NCI-H748 (cell line): ENCODE measurements at regions not wholly inside any gene's neighbourhood (a gene's known extent, or its start where the extent isn't known, plus 50 kb on each side); places are given as distances from the start of the nearest gene placed in this dataset.
"Not testable (repeated sequence)": the region's sequence is repeated elsewhere in the genome, so short reads cannot be mapped to it uniquely, and the experiment has no call there.

Experiments used
- DNase-seq: peaks from one replicate; lab custom pipeline; 2025; ENCODE audit not compliant: unreplicated experiment; lab: John Stamatoyannopoulos, UW

- peak; percentile 78 for DNase-seq
Observed at GRCh38 chr10:42690449-42691360, 52.3 kb upstream of the ZNF33B start.

- DNase-seq = peak; percentile 96
Observed at GRCh38 chr10:42691361-42692120, 53.2 kb upstream of the ZNF33B start.

GRCh38 chr10:42697926-42698325 lies 59.6 kb upstream of the ZNF33B start:
- DNase-seq = no peak

- peak; percentile 21 for DNase-seq
Observed at GRCh38 chr10:42707234-42707633, 68.9 kb upstream of the ZNF33B start.

GRCh38 chr10:42719339-42719738 lies 63.3 kb upstream of the BMS1 start:
- not testable (repeated sequence) for DNase-seq

- no peak for DNase-seq
Observed at GRCh38 chr10:42722575-42722974, 60.0 kb upstream of the BMS1 start.

GRCh38 chr10:42723549-42723948 lies 59.0 kb upstream of the BMS1 start:
- not testable (repeated sequence) for DNase-seq

GRCh38 chr10:42724660-42725059 lies 57.9 kb upstream of the BMS1 start:
- DNase-seq = not testable (repeated sequence)

- no peak for DNase-seq
Observed at GRCh38 chr10:42732266-42732665, 50.3 kb upstream of the BMS1 start.
